DOHH2 (cell line): ENCODE measurements at regions not wholly inside any gene's neighbourhood (a gene's known extent, or its start where the extent isn't known, plus 50 kb on each side); places are given as distances from the start of the nearest gene placed in this dataset.

ENCODE experiments used
- CTCF ChIP-seq: fragments of 200-600 bp; sonication (generic); IDR thresholded peaks from one replicate; pipeline ENCODE4 v1.5.1; 2014; ENCODE audit warnings: antibody characterized with exemption, mild to moderate bottlenecking, low read depth, low read length; ENCODE audit not compliant: poor library complexity, severe bottlenecking
- EZH2phosphoT487 ChIP-seq: fragments of 200-600 bp; sonication (generic); IDR thresholded peaks from 2 replicates; pipeline ENCODE4 v1.6.1; 2017; ENCODE audit warnings: borderline replicate concordance, mild to moderate bottlenecking, antibody characterized with exemption, low read length, moderate library complexity, mixed read lengths

GRCh38 chrX:128142745-128143144 lies 90.5 kb upstream of the ACTRT1 start:
- no peak for TF ChIP-seq CTCF
- no peak for TF ChIP-seq EZH2phosphoT487
